Endothelial cell of umbilical vein (primary cell): ENCODE measurements at regions not wholly inside any gene's neighbourhood (a gene's known extent, or its start where the extent isn't known, plus 50 kb on each side); places are given as distances from the start of the nearest gene placed in this dataset.

Experiments used
- BruUV-seq: library from RNA; stranded (reverse); fragments of 400-500 nt; replicated peaks from 2 replicates; lab custom pipeline; 2021; lab: Mats Ljungman, UMichigan
- CTCF ChIA-PET: fragments of 300-600, 350-600 bp; sonication (Branson Sonifier 250); formaldehyde crosslinking; loops from one replicate; lab custom pipeline; 2021; ENCODE audit warnings: antibody characterized with exemption, inconsistent platforms; lab: Charles Lee
- POLR2A ChIA-PET: fragments of 300-600, 350-600 bp; sonication (Branson Sonifier 250); formaldehyde crosslinking; loops from one replicate; lab custom pipeline; 2021; ENCODE audit warnings: antibody characterized with exemption, inconsistent platforms; lab: Charles Lee
- DNase-seq: peaks from one replicate; pipeline ENCODE4 v3.0.0-alpha.2; 2011; ENCODE audit warnings: low read depth, low spot score
- FAIRE-seq: peaks from 2 replicates; lab custom pipeline; 2011; peaks lifted over from hg19 to GRCh38; lab: Jason Lieb, UNC
- H2AFZ ChIP-seq: 2 replicates; pipeline ENCODE4 v1.6.0; 2012; ENCODE audit warnings: low read depth, low read length, control low read depth, inconsistent platforms
- H3K27ac ChIP-seq: 2 replicates; pipeline ENCODE4 v1.5.1; 2011; ENCODE audit warnings: low read depth, mild to moderate bottlenecking, control low read depth, low read length, moderate library complexity; ENCODE audit not compliant: insufficient read depth
- H3K27me3 ChIP-seq, 2 experiments: 2 replicates each; pipeline versions ENCODE4 v1.6.0 to v1.6.1; 2011; ENCODE audit warnings: low read length in 2 of 2, mixed read lengths in 1 of 2; ENCODE audit not compliant: control insufficient read depth in 2 of 2, insufficient read depth in 2 of 2
- H3K36me3 ChIP-seq, 2 experiments: 2 replicates in 1 of 2; 3 replicates in 1 of 2; pipeline ENCODE4 v1.5.1; 2011; ENCODE audit warnings: low read length in 2 of 2, mild to moderate bottlenecking in 1 of 2, moderate library complexity in 1 of 2; ENCODE audit not compliant: control insufficient read depth in 2 of 2, insufficient read depth in 2 of 2; ENCODE audit errors: extremely low read depth in 1 of 2
- H3K4me1 ChIP-seq: 3 replicates; pipeline ENCODE4 v1.5.1; 2011; ENCODE audit warnings: mild to moderate bottlenecking, low read length; ENCODE audit not compliant: control insufficient read depth, insufficient read depth; ENCODE audit errors: extremely low read depth
- H3K4me2 ChIP-seq: 2 replicates; pipeline ENCODE4 v1.6.1; 2011; ENCODE audit warnings: low read length, control low read depth, mixed read lengths; ENCODE audit not compliant: insufficient read depth
- H3K4me3 ChIP-seq, 3 experiments: fragments of 200-600 bp in 1 of 3; sonication (generic), shearing (Covaris generic) in 1 of 3; replicated peaks in 1 of 3; 2 replicates each; pipeline ENCODE4 v1.5.1; 2011 to 2016; ENCODE audit warnings: control low read depth in 3 of 3, low read length in 3 of 3, mild to moderate bottlenecking in 2 of 3, inconsistent platforms in 1 of 3, low read depth in 1 of 3, moderate library complexity in 1 of 3; ENCODE audit not compliant: insufficient read depth in 1 of 3
- H3K79me2 ChIP-seq: 2 replicates; pipeline ENCODE4 v1.6.0; 2012; ENCODE audit warnings: low read length, inconsistent platforms; ENCODE audit not compliant: control insufficient read depth, insufficient read depth
- H3K9ac ChIP-seq: replicated peaks from 2 replicates; pipeline ENCODE3; 2011; ENCODE audit warnings: low read length, control low read depth; ENCODE audit not compliant: insufficient read depth; ENCODE audit errors: extremely low read depth
- H3K9me1 ChIP-seq: replicated peaks from 3 replicates; pipeline ENCODE4 v1.6.0; 2011; ENCODE audit warnings: mild to moderate bottlenecking, low read length; ENCODE audit not compliant: control insufficient read depth, insufficient read depth; ENCODE audit errors: extremely low read depth
- H3K9me3 ChIP-seq: replicated peaks from 2 replicates; pipeline ENCODE4 v1.5.1; 2012; ENCODE audit warnings: low read length, inconsistent platforms; ENCODE audit not compliant: control insufficient read depth, insufficient read depth
- H4K20me1 ChIP-seq: replicated peaks from 2 replicates; pipeline ENCODE3; 2011; ENCODE audit warnings: mild to moderate bottlenecking, low read length; ENCODE audit not compliant: control insufficient read depth, insufficient read depth; ENCODE audit errors: extremely low read depth
- EZH2 ChIP-seq: IDR thresholded peaks from 2 replicates; pipeline ENCODE4 v1.6.1; 2012; ENCODE audit warnings: borderline replicate concordance, low read depth, mild to moderate bottlenecking, moderate library complexity, low read length, inconsistent platforms; ENCODE audit not compliant: severe bottlenecking
- FOS ChIP-seq: IDR thresholded peaks from 2 replicates; pipeline ENCODE4 v1.6.1; 2011; ENCODE audit warnings: mild to moderate bottlenecking, low read length, moderate library complexity, borderline replicate concordance; ENCODE audit not compliant: insufficient read depth
- GATA2 ChIP-seq: IDR thresholded peaks from 2 replicates; pipeline ENCODE4 v1.7.0; 2011; ENCODE audit warnings: low read depth, mild to moderate bottlenecking, moderate library complexity, mixed read lengths, low read length; ENCODE audit not compliant: insufficient read length, insufficient read depth
- JUN ChIP-seq: IDR thresholded peaks from 2 replicates; pipeline ENCODE4 v1.6.1; 2011; ENCODE audit warnings: borderline replicate concordance, low read depth; ENCODE audit not compliant: insufficient read length, insufficient read depth
- MAX ChIP-seq: IDR thresholded peaks from 2 replicates; pipeline ENCODE4 v1.6.1; 2011; ENCODE audit not compliant: insufficient read depth, insufficient read length
- MYC ChIP-seq: IDR thresholded peaks from one replicate; pipeline ENCODE4 v1.6.1; 2011; ENCODE audit warnings: mild to moderate bottlenecking, low read depth, low read length
- POLR2A ChIP-seq: IDR thresholded peaks from 2 replicates; pipeline ENCODE4 v1.6.1; 2012; ENCODE audit warnings: low read depth, mild to moderate bottlenecking, control low read depth, low read length
- POLR2AphosphoS5 ChIP-seq: IDR thresholded peaks from 2 replicates; pipeline ENCODE4 v1.6.1; 2012; ENCODE audit warnings: low read depth, mild to moderate bottlenecking, control low read depth, low read length, moderate library complexity; ENCODE audit not compliant: insufficient read depth
- dilution Hi-C: fragments of 300-500 bp; cut with MboI; formaldehyde crosslinking; loops from one replicate; pipeline ENCODE4 v1.15.0; 2019; ENCODE audit warnings: low sequenced_read_pairs; ENCODE audit not compliant: extremely low pct_ligation_motif_present
- intact Hi-C: fragments of 100-400 bp; cut with micrococcal nuclease; formaldehyde crosslinking; loops from one replicate; pipeline ENCODE4 v1.10.0; 2022
- TF ChIP-seq, protein P1 (sequence below), 2 donors: IDR thresholded peaks; 1 replicate in 1 of 2; 2 replicates in 1 of 2; pipeline ENCODE4 v1.5.1; 2011; ENCODE audit warnings: low read length in 2 of 2, mild to moderate bottlenecking in 2 of 2, moderate library complexity in 2 of 2, control low read depth in 1 of 2, inconsistent platforms in 1 of 2, low read depth in 1 of 2; ENCODE audit not compliant: insufficient read depth in 1 of 2; ENCODE audit errors: extremely low read depth in 1 of 2

DNA sequence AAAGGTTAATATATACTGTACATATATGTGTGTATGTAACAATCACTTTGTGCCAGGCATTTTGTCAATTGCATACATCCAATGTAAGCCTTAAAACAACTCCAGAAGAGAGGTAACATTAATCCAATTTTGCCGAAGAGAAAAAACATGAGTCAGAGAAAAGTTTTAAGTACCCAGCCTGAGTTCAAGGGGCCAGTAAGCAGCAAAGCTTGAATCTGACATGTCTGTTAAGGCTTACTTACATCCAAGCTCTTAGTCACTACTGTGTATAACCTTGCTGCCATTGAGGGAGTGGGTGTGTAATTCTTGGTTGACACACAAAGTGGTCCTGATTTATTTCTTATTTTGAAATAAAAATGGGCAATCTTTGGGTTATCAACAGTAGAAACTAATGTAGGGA lies 360.4 kb upstream of the LYPLAL1 start:
- no peak overlapping the region for H3K4me2 ChIP-seq
- H3K27ac ChIP-seq: no peak overlapping the region
- H3K9me3 ChIP-seq: no peaks in the 10 kb centered on the region
- H3K27me3 ChIP-seq: no peaks in the 10 kb centered on the region
- TF ChIP-seq JUN (no peak), EZH2 (no peak), MAX (no peak), GATA2 (no peak)
- H3K9me1 ChIP-seq: no peaks in the 10 kb centered on the region
- no peak overlapping the region for H3K4me3 ChIP-seq
- ChIA-PET POLR2A (no interaction called here), CTCF (no interaction called here)
- no peaks in the 10 kb centered on the region for H3K36me3 ChIP-seq
- peaks cover 8% of the 10 kb centered on the region for H3K4me1 ChIP-seq
- no peak overlapping the region for H3K9ac ChIP-seq
- DNase-seq: no peak
- intact Hi-C loops (loop anchor here (10.0 kb wide), 1 partner anchor 478 kb away; no protein-coding TSS in a partner anchor), dilution Hi-C loops (no loop called here)
- no TSS peak for BruUV-seq
- no peak overlapping the region for H2AFZ ChIP-seq
- H3K79me2 ChIP-seq: no peaks in the 10 kb centered on the region
- FAIRE-seq: no peak
- H4K20me1 ChIP-seq: no peaks in the 10 kb centered on the region

GRCh38 chr1:218815076-218815475 lies 358.6 kb upstream of the LYPLAL1 start:
- Histone ChIP-seq H3K9me3 (no peaks in the 10 kb centered on the region), H4K20me1 (no peaks in the 10 kb centered on the region), H3K4me1 (no peaks in the 10 kb centered on the region), H3K36me3 (no peaks in the 10 kb centered on the region), H3K79me2 (no peaks in the 10 kb centered on the region), H3K27ac (no peak overlapping the region), H3K27me3 (no peaks in the 10 kb centered on the region), H3K4me3 (no peak overlapping the region), H3K4me2 (no peak overlapping the region), H3K9ac (no peak overlapping the region), H3K9me1 (no peaks in the 10 kb centered on the region), H2AFZ (no peak overlapping the region)
- dilution Hi-C loops (no loop called here), intact Hi-C loops (loop anchor here (10.0 kb wide), 1 partner anchor 480 kb away; no protein-coding TSS in a partner anchor)
- POLR2A ChIA-PET: no interaction called here
- TF ChIP-seq POLR2AphosphoS5 (no peak), MAX (no peak), JUN (no peak), EZH2 (no peak), MYC (no peak), FOS (no peak), GATA2 (no peak), POLR2A (no peak)
- TF ChIP-seq, protein P1, sequence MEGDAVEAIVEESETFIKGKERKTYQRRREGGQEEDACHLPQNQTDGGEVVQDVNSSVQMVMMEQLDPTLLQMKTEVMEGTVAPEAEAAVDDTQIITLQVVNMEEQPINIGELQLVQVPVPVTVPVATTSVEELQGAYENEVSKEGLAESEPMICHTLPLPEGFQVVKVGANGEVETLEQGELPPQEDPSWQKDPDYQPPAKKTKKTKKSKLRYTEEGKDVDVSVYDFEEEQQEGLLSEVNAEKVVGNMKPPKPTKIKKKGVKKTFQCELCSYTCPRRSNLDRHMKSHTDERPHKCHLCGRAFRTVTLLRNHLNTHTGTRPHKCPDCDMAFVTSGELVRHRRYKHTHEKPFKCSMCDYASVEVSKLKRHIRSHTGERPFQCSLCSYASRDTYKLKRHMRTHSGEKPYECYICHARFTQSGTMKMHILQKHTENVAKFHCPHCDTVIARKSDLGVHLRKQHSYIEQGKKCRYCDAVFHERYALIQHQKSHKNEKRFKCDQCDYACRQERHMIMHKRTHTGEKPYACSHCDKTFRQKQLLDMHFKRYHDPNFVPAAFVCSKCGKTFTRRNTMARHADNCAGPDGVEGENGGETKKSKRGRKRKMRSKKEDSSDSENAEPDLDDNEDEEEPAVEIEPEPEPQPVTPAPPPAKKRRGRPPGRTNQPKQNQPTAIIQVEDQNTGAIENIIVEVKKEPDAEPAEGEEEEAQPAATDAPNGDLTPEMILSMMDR (IDR thresholded peaks at IDR 0.05; ENCODE audit: extremely low read depth in 1 of 2, insufficient read depth in 1 of 2, low read depth in 1 of 2, low read length in 2 of 2): no peak
- FAIRE-seq (no peak), DNase-seq (no peak)
- BruUV-seq: no TSS peak
- CTCF ChIA-PET: no interaction called here
